IPS-15b (cell line): ENCODE measurements at regions not wholly inside any gene's neighbourhood (a gene's known extent, or its start where the extent isn't known, plus 50 kb on each side); places are given as distances from the start of the nearest gene placed in this dataset.

Experiments
- H3K27me3 ChIP-seq: one replicate; pipeline ENCODE4 v1.6.1; 2013; ENCODE audit warnings: low read length; ENCODE audit not compliant: control insufficient read depth, insufficient read depth
- H3K36me3 ChIP-seq: one replicate; pipeline ENCODE4 v1.6.1; 2013; ENCODE audit warnings: low read length; ENCODE audit not compliant: control insufficient read depth, insufficient read depth
- H3K4me1 ChIP-seq: one replicate; pipeline ENCODE4 v1.6.1; 2013; ENCODE audit warnings: mild to moderate bottlenecking, low read length; ENCODE audit not compliant: control insufficient read depth, insufficient read depth
- H3K4me3 ChIP-seq: one replicate; pipeline ENCODE4 v1.5.1; 2013; ENCODE audit warnings: low read depth, low read length
- H3K9ac ChIP-seq: one replicate; pipeline ENCODE4 v1.6.1; 2013; ENCODE audit warnings: low read depth, mild to moderate bottlenecking, low read length
- H3K9me3 ChIP-seq: one replicate; pipeline ENCODE4 v1.6.1; 2013; ENCODE audit warnings: mild to moderate bottlenecking, low read length; ENCODE audit not compliant: control insufficient read depth, insufficient read depth

DNA sequence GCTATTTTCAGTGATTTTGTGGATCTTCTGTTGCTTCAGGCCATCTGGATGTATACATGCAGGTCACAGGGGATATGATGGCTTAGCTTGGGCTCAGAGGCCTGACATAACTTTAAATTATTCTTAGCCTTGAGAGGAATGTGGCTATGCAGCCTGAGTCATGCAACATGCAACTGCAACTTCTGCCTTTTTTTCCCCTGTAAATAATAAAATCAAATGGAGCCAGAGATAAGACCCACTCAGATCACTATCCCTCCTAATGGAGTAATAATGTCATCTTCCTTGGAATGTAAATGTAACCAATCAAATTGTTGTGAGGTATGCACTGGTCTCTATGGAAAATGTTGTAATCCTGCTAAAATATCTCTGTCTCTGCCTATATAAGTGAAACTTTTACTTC lies 54.9 kb downstream of the MAGEB17 start:
- Histone ChIP-seq H3K9ac (no peak overlapping the region), H3K4me1 (no peaks in the 10 kb centered on the region), H3K36me3 (peaks cover 3% of the 10 kb centered on the region), H3K9me3 (peaks cover 21% of the 10 kb centered on the region), H3K4me3 (no peak overlapping the region), H3K27me3 (no peaks in the 10 kb centered on the region)

GRCh38 chrX:16223385-16223784 lies 56.1 kb downstream of the MAGEB17 start:
- no peaks in the 10 kb centered on the region for H3K27me3 ChIP-seq
- peaks cover 3% of the 10 kb centered on the region for H3K36me3 ChIP-seq
- H3K4me1 ChIP-seq, result no peaks in the 10 kb centered on the region
- peaks cover 21% of the 10 kb centered on the region for H3K9me3 ChIP-seq
- no peak overlapping the region for H3K9ac ChIP-seq
- H3K4me3 ChIP-seq, result no peak overlapping the region

- Histone ChIP-seq H3K9me3 (peaks cover 4% of the 10 kb centered on the region), H3K4me3 (no peak overlapping the region), H3K36me3 (peaks cover 2% of the 10 kb centered on the region), H3K4me1 (no peaks in the 10 kb centered on the region), H3K27me3 (no peaks in the 10 kb centered on the region), H3K9ac (no peak overlapping the region)
Observed at GRCh38 chrX:16239211-16239610, 71.9 kb downstream of the MAGEB17 start.

- no peak overlapping the region for H3K9ac ChIP-seq
- H3K4me3 ChIP-seq, result no peak overlapping the region
- H3K27me3 ChIP-seq, result no peaks in the 10 kb centered on the region
- peaks cover 4% of the 10 kb centered on the region for H3K9me3 ChIP-seq
- no peaks in the 10 kb centered on the region for H3K4me1 ChIP-seq
- H3K36me3 ChIP-seq, result peaks cover 2% of the 10 kb centered on the region
Observed at GRCh38 chrX:16240231-16240905, 73.1 kb downstream of the MAGEB17 start.

GRCh38 chrX:16240968-16241367 lies 73.7 kb downstream of the MAGEB17 start:
- H3K27me3 ChIP-seq, result no peaks in the 10 kb centered on the region
- H3K9me3 ChIP-seq, result peaks cover 4% of the 10 kb centered on the region
- H3K4me1 ChIP-seq, result no peaks in the 10 kb centered on the region

DNA sequence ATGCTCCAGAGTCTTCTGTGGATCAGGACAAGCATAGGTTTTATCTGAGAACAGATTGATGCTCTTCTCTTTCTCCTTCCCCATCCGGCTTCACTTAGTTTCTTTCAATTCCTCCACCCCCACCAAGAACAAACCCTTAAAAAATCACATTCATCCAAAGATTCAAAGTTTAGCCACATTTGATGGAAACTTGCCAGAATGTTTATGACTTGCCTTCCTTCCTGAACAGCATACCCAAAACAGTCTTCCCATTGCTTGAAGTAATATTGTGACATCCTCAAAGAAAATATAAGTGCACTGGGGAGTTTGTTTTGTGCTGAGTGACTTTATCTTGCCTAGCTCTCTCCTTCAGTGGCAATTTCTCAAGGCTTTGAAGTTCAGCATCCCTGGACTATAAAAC lies 83.0 kb downstream of the MAGEB17 start:
- Histone ChIP-seq H3K36me3 (no peaks in the 10 kb centered on the region), H3K9me3 (no peaks in the 10 kb centered on the region), H3K27me3 (no peaks in the 10 kb centered on the region), H3K4me1 (peaks cover 5% of the 10 kb centered on the region), H3K9ac (no peak overlapping the region), H3K4me3 (no peak overlapping the region)

More at GRCh38 chrX:16240968-16241367, 73.7 kb downstream of the MAGEB17 start:
- no peak overlapping the region for H3K9ac ChIP-seq
- no peak overlapping the region for H3K4me3 ChIP-seq
- H3K36me3 ChIP-seq, result peaks cover 2% of the 10 kb centered on the region

DNA sequence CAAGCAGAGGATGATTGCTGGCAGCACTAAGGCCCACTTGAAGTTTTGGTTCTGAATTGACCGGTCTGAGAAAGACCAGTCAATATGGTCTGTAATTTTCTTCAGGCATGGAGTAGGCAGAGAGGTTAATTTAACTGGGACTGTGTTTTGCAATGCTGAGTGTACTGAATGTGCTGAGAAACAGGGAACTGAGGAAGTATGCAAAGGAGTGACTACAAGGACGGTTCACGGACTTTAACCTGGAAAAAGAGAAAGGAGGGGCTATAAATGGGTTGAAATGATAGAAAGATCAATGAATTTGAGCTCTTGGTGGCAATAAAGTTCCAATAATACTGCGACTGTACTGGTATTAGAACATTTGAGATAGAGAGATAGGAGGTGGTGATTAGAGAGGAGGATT lies 84.5 kb downstream of the MAGEB17 start:
- no peaks in the 10 kb centered on the region for H3K9me3 ChIP-seq
- H3K27me3 ChIP-seq, result no peaks in the 10 kb centered on the region
- no peaks in the 10 kb centered on the region for H3K36me3 ChIP-seq
- peaks cover 5% of the 10 kb centered on the region for H3K4me1 ChIP-seq
- no peak overlapping the region for H3K9ac ChIP-seq
- H3K4me3 ChIP-seq, result no peak overlapping the region

DNA sequence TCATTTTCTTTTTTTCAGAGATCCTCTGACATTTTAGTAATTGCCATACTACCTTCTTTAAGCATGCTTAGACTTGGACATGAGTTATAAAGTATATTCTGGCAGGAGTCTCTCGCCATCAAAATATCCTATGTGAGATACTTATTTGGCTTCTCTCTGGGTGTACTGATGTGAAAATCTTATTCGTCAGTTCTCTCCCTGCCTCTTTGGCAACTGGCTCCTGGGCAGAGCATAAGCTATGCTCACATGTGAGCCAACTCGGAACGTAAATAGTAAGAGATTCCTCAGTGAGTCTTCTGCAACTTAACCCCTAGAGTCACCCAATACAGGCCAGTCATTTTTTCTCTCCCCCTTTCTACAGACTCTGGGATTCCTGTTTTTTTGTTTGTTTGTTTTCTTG lies 91.6 kb downstream of the MAGEB17 start:
- no peaks in the 10 kb centered on the region for H3K36me3 ChIP-seq
- H3K27me3 ChIP-seq, result no peaks in the 10 kb centered on the region
- no peaks in the 10 kb centered on the region for H3K9me3 ChIP-seq
- H3K4me1 ChIP-seq, result peaks cover 16% of the 10 kb centered on the region
- H3K9ac ChIP-seq, result no peak overlapping the region
- peak overlapping the region; percentile 8 for H3K4me3 ChIP-seq

DNA sequence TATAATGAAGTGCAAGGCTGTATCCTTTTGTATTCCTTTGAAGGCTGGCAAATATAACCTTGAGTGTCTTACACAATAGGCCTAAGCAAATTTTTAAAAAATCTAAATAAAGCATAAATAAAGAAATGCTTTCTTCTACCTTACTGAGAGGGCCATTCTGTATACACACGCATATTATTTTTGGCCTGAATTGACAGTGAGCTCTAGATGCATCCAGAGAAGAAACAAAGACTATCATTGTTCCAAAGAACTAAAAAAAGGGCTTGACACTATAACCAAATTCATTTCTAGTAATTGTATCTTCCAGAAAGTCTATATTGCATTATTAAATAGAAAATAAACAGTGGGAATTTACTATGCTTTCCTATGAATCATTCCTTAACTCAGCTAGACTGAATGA lies 100.2 kb downstream of the MAGEB17 start:
- H3K9ac ChIP-seq, result no peak overlapping the region
- H3K9me3 ChIP-seq, result no peaks in the 10 kb centered on the region
- no peak overlapping the region for H3K4me3 ChIP-seq
- H3K27me3 ChIP-seq, result no peaks in the 10 kb centered on the region
- no peaks in the 10 kb centered on the region for H3K36me3 ChIP-seq
- H3K4me1 ChIP-seq, result peaks cover 3% of the 10 kb centered on the region

DNA sequence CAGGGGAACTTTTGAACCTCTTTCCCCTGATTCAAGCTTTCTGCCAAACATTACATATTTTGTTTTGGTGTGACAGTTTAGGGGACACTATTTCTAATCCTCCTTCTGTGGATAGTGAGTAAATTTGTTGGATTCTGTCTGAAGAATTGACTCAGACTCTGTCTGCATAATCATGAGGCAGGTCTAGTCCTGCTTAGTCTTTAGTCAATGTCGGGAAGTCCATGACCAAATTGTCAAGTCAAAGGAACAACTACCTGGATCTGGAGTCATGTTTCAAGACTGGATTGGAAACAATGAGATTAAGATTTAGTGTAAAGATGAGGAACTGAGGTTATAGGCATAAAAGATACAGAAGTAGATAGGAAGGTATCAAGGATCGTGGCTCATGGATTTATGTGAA lies 100.9 kb downstream of the MAGEB17 start:
- H3K36me3 ChIP-seq, result no peaks in the 10 kb centered on the region
- H3K9me3 ChIP-seq, result no peaks in the 10 kb centered on the region
- H3K4me3 ChIP-seq, result no peak overlapping the region
- H3K27me3 ChIP-seq, result no peaks in the 10 kb centered on the region
- no peak overlapping the region for H3K9ac ChIP-seq
- no peaks in the 10 kb centered on the region for H3K4me1 ChIP-seq

- no peaks in the 10 kb centered on the region for H3K36me3 ChIP-seq
- H3K27me3 ChIP-seq, result no peaks in the 10 kb centered on the region
- no peak overlapping the region for H3K9ac ChIP-seq
- H3K4me1 ChIP-seq, result no peaks in the 10 kb centered on the region
- no peak overlapping the region for H3K4me3 ChIP-seq
- H3K9me3 ChIP-seq, result no peaks in the 10 kb centered on the region
Observed at GRCh38 chrX:16278927-16279326, 111.6 kb downstream of the MAGEB17 start.

DNA sequence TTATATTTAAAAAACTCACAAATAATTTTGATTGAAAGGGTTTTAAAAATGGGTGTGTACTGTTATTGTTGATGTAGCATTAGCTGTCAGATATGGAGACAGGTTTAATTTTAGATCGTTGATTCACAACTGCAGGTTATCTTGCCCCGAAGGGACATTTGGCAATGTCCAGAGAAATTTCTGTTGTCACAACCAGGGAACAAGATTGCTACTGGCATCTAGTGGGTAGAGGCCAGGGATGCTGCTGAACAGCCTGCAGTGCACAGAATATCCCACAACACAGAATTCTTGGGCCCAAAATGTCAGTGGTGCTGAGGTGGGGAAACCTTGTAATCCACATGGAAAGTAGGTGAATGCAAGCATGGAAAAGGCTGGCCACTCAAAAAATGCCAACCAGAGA lies 114.9 kb downstream of the MAGEB17 start:
- Histone ChIP-seq H3K4me1 (no peaks in the 10 kb centered on the region), H3K27me3 (no peaks in the 10 kb centered on the region), H3K9me3 (no peaks in the 10 kb centered on the region), H3K36me3 (no peaks in the 10 kb centered on the region), H3K9ac (no peak overlapping the region), H3K4me3 (no peak overlapping the region)
